AG04449 (cell line): ENCODE measurements at regions not wholly inside any gene's neighbourhood (a gene's known extent, or its start where the extent isn't known, plus 50 kb on each side); places are given as distances from the start of the nearest gene placed in this dataset.

Experiments used
- CTCF ChIA-PET: fragments of 350-600 bp; formaldehyde crosslinking; extraction: SDS; loops from one replicate; lab custom pipeline; 2021; ENCODE audit warnings: antibody characterized with exemption; lab: Yijun Ruan, JAX
- POLR2A ChIA-PET: fragments of 400-600, 350-600 bp; formaldehyde crosslinking; extraction: SDS; loops from one replicate; lab custom pipeline; 2020; ENCODE audit warnings: antibody characterized with exemption, inconsistent platforms; lab: Yijun Ruan, JAX
- DNase-seq: peaks from one replicate; pipeline ENCODE4 v3.0.0-alpha.2; 2010; ENCODE audit warnings: low read depth, low spot score
- H3K4me3 ChIP-seq: 2 replicates; pipeline ENCODE4 v1.5.1; 2011; ENCODE audit warnings: low read depth, mild to moderate bottlenecking, control low read depth, low read length
- TF ChIP-seq, protein P1 (sequence below): IDR thresholded peaks from one replicate; pipeline ENCODE4 v1.5.1; 2011; ENCODE audit warnings: mild to moderate bottlenecking, moderate library complexity, low read length, control low read depth, inconsistent platforms; ENCODE audit not compliant: insufficient read depth; ENCODE audit errors: missing control alignments

GRCh38 chr7:3232228-3232627, 68.8 kb upstream of the SDK1 start:
- TF ChIP-seq, protein P1, sequence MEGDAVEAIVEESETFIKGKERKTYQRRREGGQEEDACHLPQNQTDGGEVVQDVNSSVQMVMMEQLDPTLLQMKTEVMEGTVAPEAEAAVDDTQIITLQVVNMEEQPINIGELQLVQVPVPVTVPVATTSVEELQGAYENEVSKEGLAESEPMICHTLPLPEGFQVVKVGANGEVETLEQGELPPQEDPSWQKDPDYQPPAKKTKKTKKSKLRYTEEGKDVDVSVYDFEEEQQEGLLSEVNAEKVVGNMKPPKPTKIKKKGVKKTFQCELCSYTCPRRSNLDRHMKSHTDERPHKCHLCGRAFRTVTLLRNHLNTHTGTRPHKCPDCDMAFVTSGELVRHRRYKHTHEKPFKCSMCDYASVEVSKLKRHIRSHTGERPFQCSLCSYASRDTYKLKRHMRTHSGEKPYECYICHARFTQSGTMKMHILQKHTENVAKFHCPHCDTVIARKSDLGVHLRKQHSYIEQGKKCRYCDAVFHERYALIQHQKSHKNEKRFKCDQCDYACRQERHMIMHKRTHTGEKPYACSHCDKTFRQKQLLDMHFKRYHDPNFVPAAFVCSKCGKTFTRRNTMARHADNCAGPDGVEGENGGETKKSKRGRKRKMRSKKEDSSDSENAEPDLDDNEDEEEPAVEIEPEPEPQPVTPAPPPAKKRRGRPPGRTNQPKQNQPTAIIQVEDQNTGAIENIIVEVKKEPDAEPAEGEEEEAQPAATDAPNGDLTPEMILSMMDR, result no peak
- ChIA-PET CTCF (interaction anchor here (1.0 kb wide), 1 partner anchor 13 kb away, joined by 5 read pairs; no protein-coding TSS in a partner anchor), POLR2A (no interaction called here)
- H3K4me3 ChIP-seq, result no peak overlapping the region
- DNase-seq, result no peak

DNA sequence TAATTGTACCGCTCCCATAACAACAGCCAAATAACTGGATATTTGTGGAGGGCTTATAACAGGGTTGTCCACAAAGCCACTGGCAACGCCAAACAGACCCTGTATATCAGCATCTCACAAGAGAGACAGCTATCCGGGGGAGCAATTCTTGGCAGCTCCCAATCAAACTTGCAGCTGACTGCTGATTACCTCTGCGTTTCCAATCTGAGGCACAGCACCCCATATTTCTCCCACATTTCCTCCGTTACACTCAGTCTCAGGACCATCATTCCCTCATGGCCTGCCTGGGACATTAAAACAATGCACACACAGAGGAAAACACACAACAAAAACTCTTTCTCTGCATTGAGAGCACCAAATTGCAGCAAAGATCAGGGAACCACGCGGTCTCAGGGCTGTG, 67.8 kb upstream of the SDK1 start:
- H3K4me3 ChIP-seq, result no peak overlapping the region
- POLR2A ChIA-PET, result no interaction called here
- TF ChIP-seq, protein P1, result no peak
- DNase-seq, result no peak
- CTCF ChIA-PET, result no interaction called here

- no peak overlapping the region for H3K4me3 ChIP-seq
- TF ChIP-seq, protein P1, result no peak
- ChIA-PET POLR2A (no interaction called here), CTCF (no interaction called here)
- no peak for DNase-seq
Observed at GRCh38 chr7:3234051-3234450, 67.0 kb upstream of the SDK1 start.

GRCh38 chr7:3234851-3235250, 66.2 kb upstream of the SDK1 start:
- TF ChIP-seq, protein P1, result no peak
- H3K4me3 ChIP-seq, result no peak overlapping the region
- ChIA-PET CTCF (no interaction called here), POLR2A (no interaction called here)
- no peak for DNase-seq

- CTCF ChIA-PET, result no interaction called here
- TF ChIP-seq, protein P1, result no peak
- DNase-seq, result no peak
- POLR2A ChIA-PET, result no interaction called here
- no peak overlapping the region for H3K4me3 ChIP-seq
Observed at GRCh38 chr7:3235322-3235721, 65.7 kb upstream of the SDK1 start.

- CTCF ChIA-PET, result no interaction called here
- no peak for DNase-seq
- TF ChIP-seq, protein P1, result no peak
- no peak overlapping the region for H3K4me3 ChIP-seq
- POLR2A ChIA-PET, result no interaction called here
Observed at GRCh38 chr7:3236268-3236667, 64.8 kb upstream of the SDK1 start.
